ENCODE measurements at regions not wholly inside any gene's neighbourhood (a gene's known extent, or its start where the extent isn't known, plus 50 kb on each side); places are given as distances from the start of the nearest gene placed in this dataset.

GRCh38 chr5:84667576-84667975, 282.9 kb upstream of the EDIL3 start:
- TF ChIP-seq CTCF (IDR thresholded peaks at IDR 0.05) (no peak), POLR2AphosphoS5 (IDR thresholded peaks at IDR 0.05; ENCODE audit: insufficient read depth in 1 of 2, low read depth in 1 of 2) (no peak), POLR2A (IDR thresholded peaks at IDR 0.05) (no peak)
